CD4-positive, alpha-beta T cell treated with Interleukin-1 beta for 1 hour (primary cell): ENCODE measurements at regions not wholly inside any gene's neighbourhood (a gene's known extent, or its start where the extent isn't known, plus 50 kb on each side); places are given as distances from the start of the nearest gene placed in this dataset.
"Not testable (repeated sequence)": the region's sequence is repeated elsewhere in the genome, so short reads cannot be mapped to it uniquely, and the experiment has no call there.

ENCODE experiments used
- DNase-seq, 2 donors: peaks; one replicate each; pipeline ENCODE4 v3.0.0-alpha.2; 2020 to 2022

GRCh38 chr14:37712476-37712860 is 117.0 kb downstream of the TTC6 start:
- DNase-seq = not testable (repeated sequence)

GRCh38 chr14:37712976-37713431 is 117.6 kb downstream of the TTC6 start:
- no peak for DNase-seq

DNA sequence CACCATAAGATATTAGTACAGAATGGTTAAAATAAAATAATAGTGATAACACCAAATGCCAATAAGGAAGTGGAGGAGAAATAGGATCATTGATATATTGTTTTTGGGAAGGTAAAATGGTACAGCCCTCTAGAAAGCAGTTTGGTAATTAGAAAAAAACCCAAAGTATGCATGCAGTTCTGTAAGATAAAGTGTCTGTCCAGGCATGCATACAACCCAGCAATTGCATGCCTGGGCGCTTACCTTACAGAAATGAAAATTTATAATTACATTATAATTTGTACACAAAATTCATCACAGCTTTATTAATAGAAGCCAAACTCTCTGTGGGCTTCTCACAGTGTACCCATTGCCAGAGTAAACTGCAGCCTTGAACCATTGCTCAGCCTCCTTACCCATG is 124.7 kb downstream of the TTC6 start:
- DNase-seq = no peak

DNA sequence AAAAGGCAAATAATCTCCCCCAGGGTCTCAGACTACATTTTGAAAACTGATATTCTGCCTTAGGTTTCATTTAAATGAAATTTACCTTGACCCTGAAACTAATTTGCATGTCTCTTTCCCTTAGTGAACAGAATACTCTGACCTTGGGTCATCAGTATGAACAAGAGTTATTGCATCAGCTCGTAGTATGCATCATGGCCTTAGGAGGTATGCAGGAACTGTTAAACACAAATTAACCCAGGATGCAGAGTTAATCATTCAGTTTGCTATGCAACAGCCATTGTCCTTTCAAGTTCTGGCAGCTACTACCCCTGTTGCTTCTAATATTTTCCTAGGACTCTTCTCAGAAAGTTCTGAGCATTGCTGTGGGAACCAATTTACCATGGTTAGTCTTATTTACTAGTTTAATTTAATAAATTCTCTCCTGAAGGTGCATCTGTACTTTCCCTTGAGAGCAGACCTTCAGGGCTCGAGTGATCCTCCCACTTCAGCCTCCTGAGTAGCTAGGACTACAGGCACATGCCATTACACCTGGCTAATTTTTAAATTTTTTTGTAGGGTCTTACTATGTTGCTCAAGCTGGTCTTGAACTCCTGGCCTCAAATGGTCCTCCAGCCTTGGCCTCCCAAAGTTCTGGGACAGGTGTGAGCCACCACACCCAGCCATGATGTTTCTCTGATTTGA is 126.7 kb downstream of the TTC6 start:
- no peak for DNase-seq

DNA sequence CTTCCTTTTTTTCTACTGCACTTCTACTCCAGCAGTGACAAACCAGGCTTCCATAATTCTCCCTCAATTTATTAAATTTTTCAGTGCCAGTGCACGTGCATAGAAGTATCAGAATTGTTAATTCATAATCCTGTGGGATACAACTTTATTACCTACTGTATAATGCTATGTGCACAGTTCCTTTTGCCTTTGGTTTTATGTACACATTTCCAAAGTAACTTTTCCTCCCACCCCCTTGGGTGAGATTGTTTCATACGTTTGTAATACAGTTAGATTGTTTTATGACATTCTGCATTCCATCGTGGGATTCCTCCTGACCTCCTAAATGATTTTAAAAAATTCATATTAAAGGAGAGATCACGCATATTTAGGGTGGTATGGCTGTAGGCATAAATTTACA is 128.1 kb downstream of the TTC6 start:
- no peak for DNase-seq

GRCh38 chr14:37726708-37727107 is 131.3 kb downstream of the TTC6 start:
- no peak for DNase-seq

DNA sequence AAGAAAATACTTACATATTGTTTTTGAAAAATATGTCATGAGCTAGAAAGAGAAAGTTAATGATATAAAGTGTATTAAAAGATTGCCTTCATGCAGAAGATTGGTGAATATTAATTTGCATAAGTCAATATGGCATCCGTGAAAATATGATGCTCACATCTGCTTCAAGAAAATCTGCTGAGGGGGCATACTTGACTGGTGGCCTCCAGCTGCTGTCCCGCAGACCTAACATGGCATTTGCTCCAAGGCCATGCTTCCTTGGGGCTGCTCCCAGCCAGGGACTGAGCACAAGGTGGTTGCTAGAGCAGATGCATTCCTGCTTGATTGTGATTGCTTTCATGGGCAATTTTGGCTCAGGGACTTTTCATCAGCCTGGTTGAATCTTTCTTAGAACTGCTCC is 133.8 kb downstream of the TTC6 start:
- DNase-seq = no peak

GRCh38 chr14:37731094-37731493 is 135.7 kb downstream of the TTC6 start:
- no peak for DNase-seq

DNA sequence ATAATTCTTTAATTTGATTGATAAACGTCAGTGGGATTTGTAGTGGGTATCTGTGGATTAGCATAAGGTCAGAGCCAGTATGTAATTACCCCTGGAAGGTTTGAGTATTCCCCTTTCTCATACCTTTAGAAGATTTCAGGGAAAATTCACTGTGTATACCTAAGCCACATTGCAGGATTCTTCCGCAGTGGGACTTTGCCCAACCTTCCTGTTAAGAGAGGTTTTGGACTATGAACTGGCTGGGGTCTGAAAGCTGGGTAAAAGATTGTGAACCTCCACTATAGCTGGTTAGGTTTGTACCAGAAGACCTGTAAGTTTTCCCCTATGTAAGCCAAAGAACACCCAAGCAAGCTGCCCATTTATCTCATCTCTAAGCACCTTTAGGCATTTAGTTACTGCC is 150.2 kb downstream of the TTC6 start:
- no peak for DNase-seq

DNA sequence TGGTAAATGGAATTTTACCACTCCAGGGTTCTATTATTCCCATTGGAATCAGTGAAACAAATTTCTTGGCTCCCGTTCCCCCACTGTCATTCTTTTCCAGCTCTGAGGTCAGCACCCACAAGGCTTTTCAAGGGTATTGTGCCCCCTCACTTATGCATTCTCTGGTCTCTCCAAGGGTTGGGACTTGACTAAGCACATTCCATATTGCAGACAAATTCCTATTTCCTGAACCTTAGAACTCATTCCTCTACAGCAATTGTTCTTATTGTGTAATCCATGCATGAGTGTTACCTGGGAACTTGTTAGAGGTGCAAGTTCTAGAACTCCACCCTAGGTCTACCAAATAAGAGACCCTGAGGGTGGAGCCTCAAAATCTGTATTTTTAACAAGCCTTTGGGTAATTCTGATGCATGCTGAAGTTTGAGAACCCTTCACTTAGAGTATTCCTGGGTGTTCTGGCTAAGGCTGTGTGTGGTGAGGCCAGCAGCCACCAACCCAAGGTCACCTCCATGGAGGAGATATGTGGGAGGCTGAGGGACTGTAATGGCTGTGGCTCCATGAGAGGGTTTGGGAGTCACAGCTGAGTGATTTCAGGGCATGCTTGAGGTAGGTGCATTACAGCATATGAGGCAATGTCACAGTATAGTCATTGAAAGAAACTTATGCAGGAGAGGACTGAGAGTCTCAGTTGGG is 150.9 kb downstream of the TTC6 start:
- no peak for DNase-seq

- DNase-seq = no peak
These were observed 158.0 kb downstream of the TTC6 start for GRCh38 chr14:37753459-37753858.

DNA sequence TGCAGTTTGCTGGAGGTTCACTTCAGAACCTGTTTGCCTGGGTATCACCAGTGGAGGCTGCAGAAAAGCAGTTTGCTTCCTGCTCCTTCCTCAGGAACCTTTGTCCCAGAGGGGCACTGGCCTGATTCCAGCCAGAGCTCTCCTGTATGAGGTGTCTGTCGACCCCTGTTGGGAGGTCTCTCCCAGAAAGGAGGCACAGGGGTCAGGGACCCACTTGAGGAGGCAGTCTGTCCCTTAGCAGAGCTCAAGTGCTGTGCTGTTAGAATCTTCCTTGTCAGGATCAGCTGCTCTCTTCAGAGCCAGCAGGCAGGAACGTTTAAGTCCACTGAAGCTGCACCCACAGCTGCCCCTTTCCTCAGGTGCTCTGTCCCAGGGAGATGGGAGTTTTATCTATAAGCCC is 164.8 kb downstream of the TTC6 start:
- not testable (repeated sequence) for DNase-seq

DNA sequence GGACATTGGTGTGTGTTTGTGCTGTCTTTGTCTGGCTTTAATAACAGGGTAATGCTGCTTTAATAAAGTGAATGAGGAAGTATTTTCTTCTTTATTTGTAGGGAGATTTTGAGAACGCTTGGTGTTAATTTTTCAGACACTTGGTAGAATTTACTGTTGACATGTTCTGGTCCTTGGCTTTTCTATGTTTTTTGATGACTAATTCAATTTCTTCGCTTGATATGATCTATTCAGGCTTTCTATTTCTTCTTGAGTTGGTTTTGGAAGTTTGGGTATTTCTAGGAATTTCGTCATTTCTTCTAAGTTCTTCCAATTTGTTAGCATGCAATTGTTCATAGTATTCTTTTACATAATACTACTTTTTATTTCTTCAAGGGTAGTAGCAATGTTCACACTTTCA is 167.8 kb downstream of the TTC6 start:
- no peak for DNase-seq

DNA sequence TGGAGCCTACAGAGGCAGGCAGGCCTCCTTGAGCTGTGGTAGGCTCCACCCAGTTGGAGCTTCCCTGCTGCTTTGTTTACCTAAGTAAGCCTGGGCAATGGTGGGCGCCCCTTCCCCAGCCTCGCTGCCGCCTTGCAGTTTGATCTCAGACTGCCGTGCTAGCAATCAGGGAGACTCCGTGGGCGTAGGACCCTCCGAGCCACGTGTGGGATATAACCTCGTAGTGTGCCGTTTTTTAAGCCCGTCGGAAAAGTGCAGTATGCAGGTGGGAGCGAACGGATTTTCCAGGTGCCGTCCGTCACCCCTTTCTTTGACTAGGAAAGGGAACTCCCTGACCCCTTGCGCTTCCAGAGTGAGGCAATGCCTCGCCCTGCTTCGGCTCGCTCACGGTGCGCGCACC is 176.9 kb downstream of the TTC6 start:
- not testable (repeated sequence) for DNase-seq

- no peak for DNase-seq
These were observed 181.5 kb downstream of the TTC6 start for GRCh38 chr14:37776791-37777499.

GRCh38 chr14:37778135-37778943 is 182.9 kb downstream of the TTC6 start:
- no peak for DNase-seq

GRCh38 chr14:37779480-37779879 is 184.1 kb downstream of the TTC6 start:
- no peak for DNase-seq

- not testable (repeated sequence) for DNase-seq
These were observed 185.3 kb downstream of the TTC6 start for GRCh38 chr14:37780731-37781130.

- not testable (repeated sequence) for DNase-seq
These were observed 188.9 kb downstream of the TTC6 start for GRCh38 chr14:37784203-37784826.

GRCh38 chr14:37784827-37785223 is 189.4 kb downstream of the TTC6 start:
- not testable (repeated sequence) for DNase-seq

DNA sequence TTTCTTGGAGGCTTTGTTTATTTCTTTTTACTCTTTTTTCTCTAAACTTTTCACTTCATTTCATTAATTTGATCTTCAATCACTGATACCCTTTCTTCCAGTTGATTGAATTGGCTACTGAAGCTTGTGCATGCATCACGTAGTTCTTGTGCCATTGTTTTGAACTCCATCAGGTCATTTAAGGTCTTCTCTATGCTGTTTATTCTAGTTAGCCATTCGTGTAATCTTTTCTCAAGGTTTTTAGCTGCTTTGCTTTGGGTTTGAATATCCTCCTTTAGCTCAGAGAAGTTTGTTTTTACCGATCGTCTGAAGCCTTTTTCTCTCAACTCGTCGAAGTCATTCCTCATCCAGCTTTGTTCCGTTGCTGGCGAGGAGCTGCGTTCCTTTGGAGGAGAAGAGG is 189.9 kb downstream of the TTC6 start:
- DNase-seq = not testable (repeated sequence)

- not testable (repeated sequence) for DNase-seq
These were observed 190.7 kb downstream of the TTC6 start for GRCh38 chr14:37786114-37786625.
